GM12878 (cell line): ENCODE measurements at regions not wholly inside any gene's neighbourhood (a gene's known extent, or its start where the extent isn't known, plus 50 kb on each side); places are given as distances from the start of the nearest gene placed in this dataset.

Experiments used
- ATAC-seq: fragments of 200-7000 bp; cut with Tn5 transposase; 3 replicates; pipeline ENCODE4 v1.9.1; 2020; ENCODE audit warnings: mild to moderate bottlenecking, moderate library complexity
- BruUV-seq: library from RNA; stranded (reverse); fragments of 400-500 nt; replicated peaks from 2 replicates; lab custom pipeline; 2021; lab: Mats Ljungman, UMichigan
- CTCF ChIA-PET: fragments of 300-600 bp; sonication (Branson Sonifier 250); formaldehyde crosslinking; extraction: SDS; loops from one replicate; lab custom pipeline; 2021; ENCODE audit warnings: inconsistent platforms; lab: Yijun Ruan, JAX
- POLR2A ChIA-PET: fragments of 350-600 bp; formaldehyde crosslinking; extraction: SDS; loops from one replicate; lab custom pipeline; 2021; ENCODE audit warnings: inconsistent platforms; lab: Charles Lee
- RAD21 ChIA-PET: fragments of 300-600 bp; sonication (Branson Sonifier 250); formaldehyde crosslinking; loops from one replicate; lab custom pipeline; 2023; ENCODE audit warnings: antibody characterized with exemption; ENCODE audit not compliant: unreplicated experiment; lab: Charles Lee
- SMC1A ChIA-PET: fragments of 300-600 bp; sonication (Branson Sonifier 250); formaldehyde crosslinking; loops from one replicate; lab custom pipeline; 2023; ENCODE audit not compliant: unreplicated experiment, uncharacterized antibody; lab: Charles Lee
- DNase-seq: peaks from one replicate; pipeline ENCODE4 v3.0.0-alpha.2; 2011; ENCODE audit warnings: low read depth, low spot score
- FAIRE-seq: peaks from 3 replicates; lab custom pipeline; 2011; peaks lifted over from hg19 to GRCh38; lab: Jason Lieb, UNC
- H2AFZ ChIP-seq: 2 replicates; pipeline ENCODE4 v1.6.0; 2011; ENCODE audit warnings: low read depth, low read length, control low read depth; ENCODE audit not compliant: control insufficient read depth
- H3K27ac ChIP-seq: 2 replicates; pipeline ENCODE4 v1.5.1; 2011; ENCODE audit warnings: control low read depth; ENCODE audit not compliant: control insufficient read depth, insufficient read depth
- H3K27me3 ChIP-seq, 2 experiments: replicated peaks in 1 of 2; 2 replicates each; pipeline versions ENCODE4 v1.6.0 to v1.6.1; 2011; ENCODE audit warnings: low read length in 1 of 2; ENCODE audit not compliant: control insufficient read depth in 2 of 2, insufficient read depth in 2 of 2
- H3K36me3 ChIP-seq, 2 experiments: 2 replicates each; pipeline ENCODE4 v1.5.1; 2011; ENCODE audit warnings: low read length in 1 of 2; ENCODE audit not compliant: control insufficient read depth in 2 of 2, insufficient read depth in 2 of 2
- H3K4me1 ChIP-seq: 2 replicates; pipeline ENCODE4 v1.6.1; 2011; ENCODE audit warnings: mild to moderate bottlenecking, low read length, moderate library complexity, mixed read lengths; ENCODE audit not compliant: control insufficient read depth, insufficient read depth
- H3K4me2 ChIP-seq: 2 replicates; pipeline ENCODE4 v1.6.0; 2011; ENCODE audit warnings: control low read depth; ENCODE audit not compliant: control insufficient read depth, insufficient read depth
- H3K4me3 ChIP-seq: fragments of 200-600 bp; sonication (generic); 2 replicates; pipeline ENCODE4 v1.5.1; 2016
- H3K79me2 ChIP-seq: 2 replicates; pipeline ENCODE4 v1.6.0; 2011; ENCODE audit warnings: low read length; ENCODE audit not compliant: control insufficient read depth, insufficient read depth
- H3K9ac ChIP-seq: 2 replicates; pipeline ENCODE4 v1.8.0; 2011; ENCODE audit warnings: low read length, control low read depth, mixed read lengths; ENCODE audit not compliant: control insufficient read depth, insufficient read depth
- H3K9me3 ChIP-seq: replicated peaks from 3 replicates; pipeline ENCODE4 v1.5.1; 2011; ENCODE audit warnings: mild to moderate bottlenecking, low read length; ENCODE audit not compliant: control insufficient read depth, insufficient read depth
- H4K20me1 ChIP-seq: 2 replicates; pipeline ENCODE4 v1.6.0; 2011; ENCODE audit not compliant: control insufficient read depth, insufficient read depth
- CHD2 ChIP-seq: IDR thresholded peaks from 2 replicates; pipeline ENCODE4 v1.6.1; 2011; ENCODE audit warnings: low read depth, low read length, improper control_type of control experiment, borderline replicate concordance
- ESRRA ChIP-seq: IDR thresholded peaks from 2 replicates; pipeline ENCODE4 v1.6.1; 2012; ENCODE audit warnings: mild to moderate bottlenecking, low read length, improper control_type of control experiment
- FOS ChIP-seq: IDR thresholded peaks from 3 replicates; pipeline ENCODE4 v1.6.1; 2011; ENCODE audit warnings: borderline replicate concordance; ENCODE audit not compliant: insufficient read length; ENCODE audit errors: extremely low read depth
- JUNB ChIP-seq: IDR thresholded peaks from 2 replicates; pipeline ENCODE4 v1.6.1; 2016; ENCODE audit warnings: antibody characterized with exemption, mild to moderate bottlenecking
- PML ChIP-seq: IDR thresholded peaks from 2 replicates; pipeline ENCODE4 v1.6.1; 2012; ENCODE audit warnings: low read length, inconsistent platforms
- RAD21 ChIP-seq: IDR thresholded peaks from 2 replicates; pipeline ENCODE4 v1.6.1; 2011; ENCODE audit warnings: mild to moderate bottlenecking, low read depth, low read length, moderate library complexity; ENCODE audit not compliant: insufficient read depth
- SMC3 ChIP-seq: IDR thresholded peaks from 2 replicates; pipeline ENCODE4 v1.6.1; 2011; ENCODE audit warnings: low read length, improper control_type of control experiment, borderline replicate concordance
- TCF12 ChIP-seq: IDR thresholded peaks from 2 replicates; pipeline ENCODE4 v1.6.1; 2011; ENCODE audit warnings: low read depth, mild to moderate bottlenecking, low read length
- ZBTB40 ChIP-seq: fragments of 450-650 bp; IDR thresholded peaks from 2 replicates; pipeline ENCODE4 v1.6.1; 2016; ENCODE audit warnings: mild to moderate bottlenecking, moderate library complexity, borderline replicate concordance
- ZNF687 ChIP-seq: fragments of 450-650 bp; IDR thresholded peaks from 2 replicates; pipeline ENCODE4 v1.6.1; 2017; ENCODE audit warnings: mild to moderate bottlenecking, moderate library complexity
- WGBS: methylation state at CpG from one replicate; pipeline ENCODE4 v1.1.6; 2016; ENCODE audit warnings: low lambda C conversion rate; ENCODE audit not compliant: insufficient replicate concordance, insufficient coverage; ENCODE audit errors: missing lambda C conversion rate; 5-methylcytosine and 5-hydroxymethylcytosine counted together
- in situ Hi-C: fragments of 300-500 bp; cut with MboI; formaldehyde crosslinking; loops from 9 replicates; pipeline ENCODE4 v1.14.3; 2018; ENCODE audit warnings: mixed read lengths
- intact Hi-C: fragments of 100-400 bp; cut with micrococcal nuclease; formaldehyde crosslinking; loops from one replicate; pipeline ENCODE4 v1.14.2; 2022; ENCODE audit not compliant: unreplicated experiment
- TF ChIP-seq, protein P1 (sequence below): fragments of 450-650 bp; IDR thresholded peaks from 2 replicates; pipeline ENCODE4 v1.6.1; 2017; ENCODE audit warnings: low read depth, mild to moderate bottlenecking, moderate library complexity
- TF ChIP-seq, protein P2 (sequence below): fragments of 150-350 bp; IDR thresholded peaks from 2 replicates; pipeline ENCODE4 v1.6.1; 2016; ENCODE audit warnings: low read depth, low read length

- ATAC-seq, result no peak
- ChIA-PET RAD21 (no interaction called here), CTCF (no interaction called here), POLR2A (no interaction called here), SMC1A (no interaction called here)
- H3K79me2 ChIP-seq, result no peaks in the 10 kb centered on the region
- no peaks in the 10 kb centered on the region; a peak in 1 of 4 replicates for H3K27me3 ChIP-seq
- no peaks in the 10 kb centered on the region for H3K4me1 ChIP-seq
- H3K4me3 ChIP-seq, result no peak overlapping the region
- no peak for FAIRE-seq
- no peaks in the 10 kb centered on the region for H3K9me3 ChIP-seq
- DNase-seq, result no peak
- 61% methylated on average over 23 of the region's 23 CpGs for WGBS
- no peak overlapping the region for H3K9ac ChIP-seq
- no TSS peak for BruUV-seq
- in situ Hi-C loops, result no loop called here
- intact Hi-C loops, result no loop called here
- no peaks in the 10 kb centered on the region for H4K20me1 ChIP-seq
- no peaks in the 10 kb centered on the region for H3K36me3 ChIP-seq
- no peak overlapping the region for H3K4me2 ChIP-seq
- no peak overlapping the region for H2AFZ ChIP-seq
- H3K27ac ChIP-seq, result no peak overlapping the region
- TF ChIP-seq JUNB (no peak), TCF12 (no peak), PML (no peak), ESRRA (no peak), CHD2 (no peak), ZBTB40 (no peak), ZNF687 (no peak), RAD21 (no peak), FOS (no peak), SMC3 (no peak)
- TF ChIP-seq, protein P1, sequence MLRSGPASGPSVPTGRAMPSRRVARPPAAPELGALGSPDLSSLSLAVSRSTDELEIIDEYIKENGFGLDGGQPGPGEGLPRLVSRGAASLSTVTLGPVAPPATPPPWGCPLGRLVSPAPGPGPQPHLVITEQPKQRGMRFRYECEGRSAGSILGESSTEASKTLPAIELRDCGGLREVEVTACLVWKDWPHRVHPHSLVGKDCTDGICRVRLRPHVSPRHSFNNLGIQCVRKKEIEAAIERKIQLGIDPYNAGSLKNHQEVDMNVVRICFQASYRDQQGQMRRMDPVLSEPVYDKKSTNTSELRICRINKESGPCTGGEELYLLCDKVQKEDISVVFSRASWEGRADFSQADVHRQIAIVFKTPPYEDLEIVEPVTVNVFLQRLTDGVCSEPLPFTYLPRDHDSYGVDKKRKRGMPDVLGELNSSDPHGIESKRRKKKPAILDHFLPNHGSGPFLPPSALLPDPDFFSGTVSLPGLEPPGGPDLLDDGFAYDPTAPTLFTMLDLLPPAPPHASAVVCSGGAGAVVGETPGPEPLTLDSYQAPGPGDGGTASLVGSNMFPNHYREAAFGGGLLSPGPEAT, result no peak
- TF ChIP-seq, protein P2, sequence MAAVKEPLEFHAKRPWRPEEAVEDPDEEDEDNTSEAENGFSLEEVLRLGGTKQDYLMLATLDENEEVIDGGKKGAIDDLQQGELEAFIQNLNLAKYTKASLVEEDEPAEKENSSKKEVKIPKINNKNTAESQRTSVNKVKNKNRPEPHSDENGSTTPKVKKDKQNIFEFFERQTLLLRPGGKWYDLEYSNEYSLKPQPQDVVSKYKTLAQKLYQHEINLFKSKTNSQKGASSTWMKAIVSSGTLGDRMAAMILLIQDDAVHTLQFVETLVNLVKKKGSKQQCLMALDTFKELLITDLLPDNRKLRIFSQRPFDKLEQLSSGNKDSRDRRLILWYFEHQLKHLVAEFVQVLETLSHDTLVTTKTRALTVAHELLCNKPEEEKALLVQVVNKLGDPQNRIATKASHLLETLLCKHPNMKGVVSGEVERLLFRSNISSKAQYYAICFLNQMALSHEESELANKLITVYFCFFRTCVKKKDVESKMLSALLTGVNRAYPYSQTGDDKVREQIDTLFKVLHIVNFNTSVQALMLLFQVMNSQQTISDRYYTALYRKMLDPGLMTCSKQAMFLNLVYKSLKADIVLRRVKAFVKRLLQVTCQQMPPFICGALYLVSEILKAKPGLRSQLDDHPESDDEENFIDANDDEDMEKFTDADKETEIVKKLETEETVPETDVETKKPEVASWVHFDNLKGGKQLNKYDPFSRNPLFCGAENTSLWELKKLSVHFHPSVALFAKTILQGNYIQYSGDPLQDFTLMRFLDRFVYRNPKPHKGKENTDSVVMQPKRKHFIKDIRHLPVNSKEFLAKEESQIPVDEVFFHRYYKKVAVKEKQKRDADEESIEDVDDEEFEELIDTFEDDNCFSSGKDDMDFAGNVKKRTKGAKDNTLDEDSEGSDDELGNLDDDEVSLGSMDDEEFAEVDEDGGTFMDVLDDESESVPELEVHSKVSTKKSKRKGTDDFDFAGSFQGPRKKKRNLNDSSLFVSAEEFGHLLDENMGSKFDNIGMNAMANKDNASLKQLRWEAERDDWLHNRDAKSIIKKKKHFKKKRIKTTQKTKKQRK, result no peak
These were observed 177.3 kb upstream of the PFKP start for GRCh38 chr10:2890093-2890492.
